CD14-positive monocyte (primary cell): ENCODE measurements at regions not wholly inside any gene's neighbourhood (a gene's known extent, or its start where the extent isn't known, plus 50 kb on each side); places are given as distances from the start of the nearest gene placed in this dataset.

Experiments
- DNase-seq, 3 donors: peaks; one replicate each; pipeline ENCODE4 v3.0.0-alpha.2; 2011 to 2022
- H2AFZ ChIP-seq: 2 replicates; pipeline ENCODE4 v1.6.0; 2012; ENCODE audit warnings: mild to moderate bottlenecking, low read depth, low read length, inconsistent platforms; ENCODE audit not compliant: insufficient read depth, poor library complexity, severe bottlenecking
- H3K27ac ChIP-seq, 2 donors: 1 replicate in 1 of 2; 2 replicates in 1 of 2; pipeline ENCODE4 v1.5.1; 2012 to 2013; ENCODE audit warnings: low read length in 2 of 2, control low read depth in 1 of 2, inconsistent platforms in 1 of 2, low read depth in 1 of 2, mild to moderate bottlenecking in 1 of 2
- H3K27me3 ChIP-seq, 2 donors: one replicate each; pipeline versions ENCODE4 v1.6.0 to v1.6.1; 2011 to 2013; ENCODE audit warnings: low read length in 2 of 2; ENCODE audit not compliant: control insufficient read depth in 2 of 2, insufficient read depth in 2 of 2
- H3K36me3 ChIP-seq, 2 donors: replicated peaks in 1 of 2; 1 replicate in 1 of 2; 2 replicates in 1 of 2; pipeline versions ENCODE4 v1.5.1 to v1.6.1; 2012 to 2013; ENCODE audit warnings: low read length in 2 of 2, control low read depth in 1 of 2, inconsistent platforms in 1 of 2, mild to moderate bottlenecking in 1 of 2; ENCODE audit not compliant: insufficient read depth in 2 of 2, control insufficient read depth in 1 of 2
- H3K4me1 ChIP-seq, 2 donors: 1 replicate in 1 of 2; 2 replicates in 1 of 2; pipeline versions ENCODE4 v1.5.1 to v1.6.1; 2012 to 2013; ENCODE audit warnings: low read length in 2 of 2, control low read depth in 1 of 2, inconsistent platforms in 1 of 2, mild to moderate bottlenecking in 1 of 2, moderate library complexity in 1 of 2; ENCODE audit not compliant: insufficient read depth in 2 of 2, control insufficient read depth in 1 of 2
- H3K4me2 ChIP-seq: replicated peaks from 2 replicates; pipeline ENCODE3; 2012; ENCODE audit warnings: low read length, moderate library complexity, mild to moderate bottlenecking; ENCODE audit not compliant: poor library complexity, severe bottlenecking; ENCODE audit errors: extremely low read depth
- H3K4me3 ChIP-seq, 3 experiments: fragments of 200-600 bp in 1 of 3; sonication (generic) in 1 of 3; replicated peaks in 1 of 3; 1 replicate in 2 of 3; 2 replicates in 1 of 3; pipeline ENCODE4 v1.5.1; 2011 to 2013; ENCODE audit warnings: low read length in 3 of 3, mild to moderate bottlenecking in 3 of 3, control low read depth in 2 of 3, low read depth in 2 of 3, inconsistent platforms in 1 of 3, moderate library complexity in 1 of 3
- H3K79me2 ChIP-seq: 2 replicates; pipeline ENCODE4 v1.6.0; 2012; ENCODE audit warnings: mild to moderate bottlenecking, control low read depth, inconsistent platforms, low read length, moderate library complexity; ENCODE audit not compliant: insufficient read depth
- H3K9ac ChIP-seq: 2 replicates; pipeline ENCODE4 v1.6.0; 2017; ENCODE audit warnings: low read length, mild to moderate bottlenecking; ENCODE audit not compliant: insufficient read depth, poor library complexity, severe bottlenecking
- H3K9me3 ChIP-seq, 2 donors: replicated peaks in 1 of 2; 1 replicate in 1 of 2; 2 replicates in 1 of 2; pipeline versions ENCODE4 v1.5.1 to v1.6.1; 2012 to 2013; ENCODE audit warnings: low read length in 2 of 2, control low read depth in 1 of 2; ENCODE audit not compliant: control insufficient read depth in 1 of 2, insufficient read depth in 1 of 2
- H4K20me1 ChIP-seq: 2 replicates; pipeline ENCODE4 v1.6.0; 2012; ENCODE audit warnings: mild to moderate bottlenecking, low read length, control low read depth, moderate library complexity; ENCODE audit not compliant: insufficient read depth
- H3K27ac Mint-ChIP-seq, 7 donors: one replicate each; pipeline ENCODE4 v1.8.0; 2020; ENCODE audit warnings: mild to moderate bottlenecking in 7 of 7, mixed read lengths in 7 of 7, moderate library complexity in 6 of 7, inconsistent platforms in 2 of 7
- H3K27me3 Mint-ChIP-seq, 3 donors: one replicate each; pipeline ENCODE4 v1.8.0; 2021 to 2022; ENCODE audit warnings: low read depth in 3 of 3, mild to moderate bottlenecking in 3 of 3, mixed read lengths in 3 of 3, moderate library complexity in 3 of 3, inconsistent platforms in 1 of 3
- H3K36me3 Mint-ChIP-seq, 2 donors: one replicate each; pipeline ENCODE4 v1.8.0; 2020; ENCODE audit warnings: mixed read lengths in 2 of 2, inconsistent platforms in 1 of 2, mild to moderate bottlenecking in 1 of 2
- H3K4me1 Mint-ChIP-seq: one replicate; pipeline ENCODE4 v1.8.0; 2020; ENCODE audit warnings: mild to moderate bottlenecking, mixed read lengths
- H3K4me3 Mint-ChIP-seq, 2 donors: one replicate each; pipeline ENCODE4 v1.8.0; 2020; ENCODE audit warnings: mild to moderate bottlenecking in 2 of 2, mixed read lengths in 2 of 2, moderate library complexity in 1 of 2
- H3K9me3 Mint-ChIP-seq, 7 donors: one replicate each; pipeline ENCODE4 v1.8.0; 2020 to 2022; ENCODE audit warnings: mixed read lengths in 7 of 7, mild to moderate bottlenecking in 6 of 7, moderate library complexity in 6 of 7, inconsistent platforms in 2 of 7
- WGBS: methylation state at CpG from one replicate; pipeline ENCODE4 v1.1.5; 2013; ENCODE audit warnings: missing lambda C conversion rate; ENCODE audit not compliant: insufficient coverage; 5-methylcytosine and 5-hydroxymethylcytosine counted together
- intact Hi-C, 2 donors: fragments of 100-400 bp; cut with micrococcal nuclease; formaldehyde crosslinking; loops; one replicate each; pipeline versions ENCODE4 v1.15.0 to v1.15.1; 2023
- TF ChIP-seq, protein P1 (sequence below): fragments of 200-600 bp; IDR thresholded peaks from one replicate; pipeline ENCODE4 v1.8.0; 2022; ENCODE audit warnings: antibody characterized with exemption, mild to moderate bottlenecking

DNA sequence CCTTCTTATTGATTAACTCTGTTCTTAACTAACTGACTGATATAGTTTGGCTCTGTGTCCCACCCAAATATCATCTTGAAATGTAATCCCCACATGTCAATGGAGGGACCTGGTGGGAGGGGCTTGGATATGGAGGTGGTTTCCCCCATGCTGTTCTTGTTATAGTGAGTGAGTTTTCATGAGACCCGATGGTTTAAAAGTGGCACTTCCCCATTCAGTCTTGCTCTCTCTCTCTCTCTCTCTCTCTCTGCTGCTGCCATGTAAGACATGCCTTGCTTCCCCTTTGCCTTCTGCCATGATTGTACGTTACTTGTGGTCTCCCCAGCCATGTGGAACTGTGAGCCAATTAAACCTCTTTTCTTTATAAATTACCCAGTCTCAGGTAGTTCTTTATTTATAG is 81.8 kb upstream of the SPACA1 start:
- Histone ChIP-seq H3K4me1 (no peaks in the 10 kb centered on the region), H3K4me2 (no peak overlapping the region), H4K20me1 (no peaks in the 10 kb centered on the region), H3K9ac (no peak overlapping the region), H3K36me3 (no peaks in the 10 kb centered on the region), H3K27me3 (peaks cover 28 to 33% of the 10 kb centered on the region in 2 donors), H3K27ac (no peak overlapping the region), H3K79me2 (no peaks in the 10 kb centered on the region), H3K9me3 (peaks cover 9 to 15% of the 10 kb centered on the region in 2 donors), H3K4me3 (no peak overlapping the region), H2AFZ (no peak overlapping the region)
- Mint-ChIP-seq H3K27ac (no peak overlapping the region), H3K4me3 (no peak overlapping the region), H3K9me3 (peaks cover 2 to 18% (median 10%) of the 10 kb centered on the region in 7 donors), H3K4me1 (no peaks in the 10 kb centered on the region), H3K36me3 (no peaks in the 10 kb centered on the region), H3K27me3 (peaks cover 0 to 4% (median 2%) of the 10 kb centered on the region in 3 donors)
- TF ChIP-seq, protein P1, sequence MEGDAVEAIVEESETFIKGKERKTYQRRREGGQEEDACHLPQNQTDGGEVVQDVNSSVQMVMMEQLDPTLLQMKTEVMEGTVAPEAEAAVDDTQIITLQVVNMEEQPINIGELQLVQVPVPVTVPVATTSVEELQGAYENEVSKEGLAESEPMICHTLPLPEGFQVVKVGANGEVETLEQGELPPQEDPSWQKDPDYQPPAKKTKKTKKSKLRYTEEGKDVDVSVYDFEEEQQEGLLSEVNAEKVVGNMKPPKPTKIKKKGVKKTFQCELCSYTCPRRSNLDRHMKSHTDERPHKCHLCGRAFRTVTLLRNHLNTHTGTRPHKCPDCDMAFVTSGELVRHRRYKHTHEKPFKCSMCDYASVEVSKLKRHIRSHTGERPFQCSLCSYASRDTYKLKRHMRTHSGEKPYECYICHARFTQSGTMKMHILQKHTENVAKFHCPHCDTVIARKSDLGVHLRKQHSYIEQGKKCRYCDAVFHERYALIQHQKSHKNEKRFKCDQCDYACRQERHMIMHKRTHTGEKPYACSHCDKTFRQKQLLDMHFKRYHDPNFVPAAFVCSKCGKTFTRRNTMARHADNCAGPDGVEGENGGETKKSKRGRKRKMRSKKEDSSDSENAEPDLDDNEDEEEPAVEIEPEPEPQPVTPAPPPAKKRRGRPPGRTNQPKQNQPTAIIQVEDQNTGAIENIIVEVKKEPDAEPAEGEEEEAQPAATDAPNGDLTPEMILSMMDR, result no peak
- DNase-seq, result no peak
- no CpG with 5 or more reads among the region's 2 CpGs for WGBS
- intact Hi-C loops, result no loop called here

DNA sequence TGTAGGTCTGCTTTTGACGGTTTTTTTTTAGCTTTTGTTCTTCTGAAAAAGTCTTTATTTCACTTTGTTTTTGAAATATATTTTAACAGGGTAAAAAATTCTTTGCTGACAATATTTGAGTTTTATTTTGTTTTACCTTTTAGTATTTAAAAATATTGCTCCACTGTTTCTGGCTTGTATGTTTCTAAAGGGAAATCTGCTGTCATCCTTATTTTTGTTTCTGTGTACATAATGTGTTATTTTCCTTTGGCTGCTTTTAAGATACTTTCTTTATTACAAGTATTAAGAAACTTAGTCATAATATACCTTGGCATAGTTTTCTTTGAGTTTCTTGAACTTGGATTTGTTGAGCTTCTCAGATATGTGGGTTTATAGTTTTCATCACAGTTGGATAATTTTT is 88.6 kb upstream of the SPACA1 start:
- no peak overlapping the region for H3K9ac ChIP-seq
- Mint-ChIP-seq H3K9me3 (peaks cover 0 to 18% (median 2%) of the 10 kb centered on the region in 7 donors), H3K27me3 (peaks cover 2 to 6% (median 3%) of the 10 kb centered on the region in 3 donors), H3K4me1 (no peaks in the 10 kb centered on the region), H3K4me3 (no peak overlapping the region), H3K27ac (no peak overlapping the region), H3K36me3 (no peaks in the 10 kb centered on the region)
- no peaks in the 10 kb centered on the region for H3K4me1 ChIP-seq
- H4K20me1 ChIP-seq, result no peaks in the 10 kb centered on the region
- H3K4me3 ChIP-seq, result no peak overlapping the region
- no peak overlapping the region for H2AFZ ChIP-seq
- no peak overlapping the region for H3K27ac ChIP-seq
- no peaks in the 10 kb centered on the region for H3K36me3 ChIP-seq
- WGBS, result no CpG with 5 or more reads among the region's 1 CpG
- peaks cover 0 to 4% of the 10 kb centered on the region in 2 donors for H3K27me3 ChIP-seq
- no peak for DNase-seq
- H3K9me3 ChIP-seq, result no peaks in the 10 kb centered on the region
- H3K4me2 ChIP-seq, result no peak overlapping the region
- intact Hi-C loops, result no loop called here
- TF ChIP-seq, protein P1, result no peak
- H3K79me2 ChIP-seq, result no peaks in the 10 kb centered on the region
